ENCODE measurements at regions not wholly inside any gene's neighbourhood (a gene's known extent, or its start where the extent isn't known, plus 50 kb on each side); places are given as distances from the start of the nearest gene placed in this dataset.

DNA sequence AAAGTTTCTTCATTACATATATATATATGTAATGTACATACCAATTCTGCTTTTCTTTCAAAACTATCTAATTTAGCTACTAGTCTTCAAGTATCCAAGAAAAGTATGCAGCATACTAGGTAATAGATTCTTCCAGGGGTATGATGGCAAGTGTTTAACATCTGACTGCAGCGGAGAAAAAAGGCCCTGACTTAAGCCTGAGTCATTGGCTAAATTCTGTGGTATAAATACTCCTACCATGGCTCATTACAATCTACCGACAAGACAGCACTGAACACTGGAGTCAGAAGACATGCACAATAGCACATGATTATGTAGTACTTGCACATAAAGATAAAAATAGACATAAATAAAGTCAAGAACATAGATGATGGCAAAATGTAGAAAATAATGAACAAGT, 439.9 kb downstream of the BRINP1 start:
- no peak overlapping the region for H3K27ac ChIP-seq (ENCODE audit: low read depth, low read length)

DNA sequence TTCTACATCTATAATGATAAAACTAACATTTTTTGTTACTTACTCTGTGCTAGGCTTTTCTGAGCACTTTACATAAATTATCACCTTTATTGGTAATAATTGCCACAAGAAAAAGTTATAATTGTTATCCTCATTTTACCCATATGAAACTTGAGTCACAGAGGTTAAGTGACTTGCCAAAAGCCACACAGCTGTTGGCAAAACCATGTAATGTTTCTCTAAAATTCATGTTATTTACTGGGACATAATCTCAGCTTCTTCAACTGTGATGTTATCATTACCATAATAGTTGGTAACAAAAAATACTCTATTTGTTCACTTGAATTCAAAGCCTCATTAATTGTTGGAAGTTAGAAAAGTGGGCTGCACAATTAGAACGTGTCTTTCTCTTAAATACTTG, 437.3 kb downstream of the BRINP1 start:
- Histone ChIP-seq H3K4me1 (ENCODE audit: insufficient read depth, low read length) (no peaks in the 10 kb centered on the region), H2AFZ (ENCODE audit: low read length) (no peak overlapping the region), H3K4me3 (ENCODE audit: insufficient read depth, low read length) (no peak overlapping the region), H3K27me3 (ENCODE audit: insufficient read depth, low read length) (no peaks in the 10 kb centered on the region), H4K20me1 (ENCODE audit: insufficient read depth, low read length) (no peaks in the 10 kb centered on the region), H3K4me2 (ENCODE audit: insufficient read depth, low read length) (no peak overlapping the region), H3K36me3 (ENCODE audit: insufficient read depth, low read length) (no peaks in the 10 kb centered on the region), H3K27ac (ENCODE audit: low read depth, low read length) (no peak overlapping the region), H3K79me2 (ENCODE audit: insufficient read depth, low read length) (no peaks in the 10 kb centered on the region), H3K9me3 (ENCODE audit: low read depth, low read length) (no peaks in the 10 kb centered on the region)
- TF ChIP-seq, protein P1, sequence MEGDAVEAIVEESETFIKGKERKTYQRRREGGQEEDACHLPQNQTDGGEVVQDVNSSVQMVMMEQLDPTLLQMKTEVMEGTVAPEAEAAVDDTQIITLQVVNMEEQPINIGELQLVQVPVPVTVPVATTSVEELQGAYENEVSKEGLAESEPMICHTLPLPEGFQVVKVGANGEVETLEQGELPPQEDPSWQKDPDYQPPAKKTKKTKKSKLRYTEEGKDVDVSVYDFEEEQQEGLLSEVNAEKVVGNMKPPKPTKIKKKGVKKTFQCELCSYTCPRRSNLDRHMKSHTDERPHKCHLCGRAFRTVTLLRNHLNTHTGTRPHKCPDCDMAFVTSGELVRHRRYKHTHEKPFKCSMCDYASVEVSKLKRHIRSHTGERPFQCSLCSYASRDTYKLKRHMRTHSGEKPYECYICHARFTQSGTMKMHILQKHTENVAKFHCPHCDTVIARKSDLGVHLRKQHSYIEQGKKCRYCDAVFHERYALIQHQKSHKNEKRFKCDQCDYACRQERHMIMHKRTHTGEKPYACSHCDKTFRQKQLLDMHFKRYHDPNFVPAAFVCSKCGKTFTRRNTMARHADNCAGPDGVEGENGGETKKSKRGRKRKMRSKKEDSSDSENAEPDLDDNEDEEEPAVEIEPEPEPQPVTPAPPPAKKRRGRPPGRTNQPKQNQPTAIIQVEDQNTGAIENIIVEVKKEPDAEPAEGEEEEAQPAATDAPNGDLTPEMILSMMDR (IDR thresholded peaks at IDR 0.05; ENCODE audit: extremely low read depth, low read depth, low read length) = no peak
- DNase-seq (ENCODE audit: insufficient read length, low spot score, missing footprints) = no peak

More for the DNA sequence above, 439.9 kb downstream of the BRINP1 start:
- H3K79me2 ChIP-seq (ENCODE audit: insufficient read depth, low read length) = no peaks in the 10 kb centered on the region
- H3K4me3 ChIP-seq (ENCODE audit: insufficient read depth, low read length) = no peak overlapping the region
- no peak overlapping the region for H3K4me2 ChIP-seq (ENCODE audit: insufficient read depth, low read length)
- no peaks in the 10 kb centered on the region for H3K4me1 ChIP-seq (ENCODE audit: insufficient read depth, low read length)
- TF ChIP-seq, protein P1 (IDR thresholded peaks at IDR 0.05; ENCODE audit: extremely low read depth, low read depth, low read length) = no peak
- peak; percentile 23 for DNase-seq (ENCODE audit: insufficient read length, low spot score, missing footprints)
- no peaks in the 10 kb centered on the region for H3K36me3 ChIP-seq (ENCODE audit: insufficient read depth, low read length)
- H2AFZ ChIP-seq (ENCODE audit: low read length) = no peak overlapping the region
- no peaks in the 10 kb centered on the region for H3K27me3 ChIP-seq (ENCODE audit: insufficient read depth, low read length)
- no peaks in the 10 kb centered on the region for H4K20me1 ChIP-seq (ENCODE audit: insufficient read depth, low read length)
- no peaks in the 10 kb centered on the region for H3K9me3 ChIP-seq (ENCODE audit: low read depth, low read length)

DNA sequence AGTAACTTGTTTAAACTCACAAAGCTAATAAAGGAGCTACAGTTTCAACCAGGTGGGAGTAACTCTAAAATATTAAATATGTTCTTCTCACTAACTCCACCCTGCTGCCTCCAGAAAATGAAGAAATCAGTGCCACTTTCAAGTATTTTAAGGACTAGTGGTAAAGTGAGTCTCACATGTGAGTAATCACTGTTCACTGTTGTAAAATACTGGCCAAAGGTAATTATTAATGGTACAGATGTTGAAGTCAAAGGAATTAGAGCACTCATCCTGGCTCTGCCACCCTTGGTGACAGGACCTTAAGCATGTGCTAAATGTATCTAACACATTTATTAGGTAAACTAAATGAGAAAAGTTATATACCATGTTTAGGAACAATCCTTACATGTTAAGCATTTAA, 430.7 kb downstream of the BRINP1 start:
- Histone ChIP-seq H3K9me3 (ENCODE audit: low read depth, low read length) (no peaks in the 10 kb centered on the region), H3K4me3 (ENCODE audit: insufficient read depth, low read length) (no peak overlapping the region), H3K4me2 (ENCODE audit: insufficient read depth, low read length) (no peak overlapping the region), H3K27ac (ENCODE audit: low read depth, low read length) (no peak overlapping the region), H3K79me2 (ENCODE audit: insufficient read depth, low read length) (no peaks in the 10 kb centered on the region), H4K20me1 (ENCODE audit: insufficient read depth, low read length) (no peaks in the 10 kb centered on the region), H3K36me3 (ENCODE audit: insufficient read depth, low read length) (no peaks in the 10 kb centered on the region), H2AFZ (ENCODE audit: low read length) (no peak overlapping the region), H3K4me1 (ENCODE audit: insufficient read depth, low read length) (no peaks in the 10 kb centered on the region), H3K27me3 (ENCODE audit: insufficient read depth, low read length) (no peaks in the 10 kb centered on the region)
- no peak for DNase-seq (ENCODE audit: insufficient read length, low spot score, missing footprints)
- TF ChIP-seq, protein P1 (IDR thresholded peaks at IDR 0.05; ENCODE audit: extremely low read depth, low read depth, low read length) = no peak

DNA sequence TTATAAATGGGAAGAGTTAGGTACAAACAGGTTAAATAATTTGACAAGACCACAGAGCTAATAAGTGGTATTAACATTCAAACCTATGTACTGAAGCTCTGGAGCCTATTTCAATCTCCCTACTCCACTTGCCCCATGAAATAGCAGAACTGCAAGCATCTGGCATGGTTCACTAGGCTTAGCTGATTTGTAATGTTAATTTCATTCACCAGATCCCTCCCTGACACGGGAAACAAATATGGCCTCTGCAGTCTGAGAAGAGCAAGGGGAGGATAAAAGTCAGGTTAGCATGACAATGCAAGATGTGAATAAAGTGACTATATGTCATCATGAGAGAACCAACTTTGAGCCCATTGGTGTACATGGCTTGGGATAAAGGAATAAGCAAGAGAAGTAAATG, 428.8 kb downstream of the BRINP1 start:
- H3K27ac ChIP-seq (ENCODE audit: low read depth, low read length) = no peak overlapping the region
- no peaks in the 10 kb centered on the region for H3K4me1 ChIP-seq (ENCODE audit: insufficient read depth, low read length)
- no peaks in the 10 kb centered on the region for H3K27me3 ChIP-seq (ENCODE audit: insufficient read depth, low read length)
- no peaks in the 10 kb centered on the region for H3K79me2 ChIP-seq (ENCODE audit: insufficient read depth, low read length)
- H3K4me2 ChIP-seq (ENCODE audit: insufficient read depth, low read length) = no peak overlapping the region
- TF ChIP-seq, protein P1 (IDR thresholded peaks at IDR 0.05; ENCODE audit: extremely low read depth, low read depth, low read length) = no peak
- no peaks in the 10 kb centered on the region for H3K36me3 ChIP-seq (ENCODE audit: insufficient read depth, low read length)
- no peak overlapping the region for H2AFZ ChIP-seq (ENCODE audit: low read length)
- no peaks in the 10 kb centered on the region for H3K9me3 ChIP-seq (ENCODE audit: low read depth, low read length)
- no peak for DNase-seq (ENCODE audit: insufficient read length, low spot score, missing footprints)
- no peaks in the 10 kb centered on the region for H4K20me1 ChIP-seq (ENCODE audit: insufficient read depth, low read length)
- no peak overlapping the region for H3K4me3 ChIP-seq (ENCODE audit: insufficient read depth, low read length)
